ENCODE measurements at regions not wholly inside any gene's neighbourhood (a gene's known extent, or its start where the extent isn't known, plus 50 kb on each side); places are given as distances from the start of the nearest gene placed in this dataset.

DNA sequence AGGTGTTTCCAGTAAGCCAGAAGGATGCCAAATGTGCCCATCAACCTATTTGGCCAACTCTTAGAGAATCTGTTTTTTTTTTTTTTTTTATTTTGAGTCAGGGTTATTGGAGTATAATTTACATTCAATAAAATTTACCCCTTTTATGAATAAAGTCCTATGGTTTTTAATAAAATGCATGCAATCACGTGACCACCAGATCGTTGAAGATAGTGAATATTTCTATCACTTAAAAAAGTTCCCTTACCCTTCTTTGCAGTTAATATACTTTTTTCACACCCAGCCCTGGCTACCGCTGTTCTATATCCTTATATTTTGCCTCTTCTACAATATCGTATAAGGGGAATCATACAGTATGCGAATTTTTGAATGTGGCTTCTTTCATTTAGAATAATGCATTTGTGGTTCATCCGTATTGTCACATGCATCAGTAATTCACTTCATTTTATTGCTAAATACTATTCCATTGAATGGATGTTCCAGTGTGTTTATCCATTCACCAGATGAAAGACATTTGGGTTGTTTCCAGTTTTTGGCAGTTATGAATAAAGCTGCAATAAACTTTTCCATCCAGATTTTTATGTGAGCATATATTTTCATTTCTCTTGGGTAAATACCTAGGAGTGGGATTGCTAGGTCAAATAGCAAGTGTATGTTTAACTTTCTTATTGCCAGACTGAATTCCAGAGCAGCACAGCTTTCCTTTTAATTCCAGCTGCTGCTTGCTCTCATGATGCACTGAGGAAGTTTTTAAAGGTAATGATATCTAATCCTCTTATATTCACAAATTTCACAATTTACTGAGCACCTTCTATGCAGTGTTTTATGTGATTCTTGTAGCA is 156.3 kb upstream of the NT5C1B start:
- no peak for TF ChIP-seq EZH2phosphoT487 (IDR thresholded peaks at IDR 0.05; ENCODE audit: insufficient read depth, low read depth)
- TF ChIP-seq EZH2 (IDR thresholded peaks at IDR 0.05; ENCODE audit: insufficient read depth, poor library complexity, severe bottlenecking), result no peak
